ENCODE measurements at regions not wholly inside any gene's neighbourhood (a gene's known extent, or its start where the extent isn't known, plus 50 kb on each side); places are given as distances from the start of the nearest gene placed in this dataset.

GRCh38 chr2:59939236-59939635, 614.2 kb downstream of the BCL11A start:
- Histone ChIP-seq H3K36me3 (no peaks in the 10 kb centered on the region), H3K4me1 (peaks cover 4% of the 10 kb centered on the region), H3K27me3 (no peaks in the 10 kb centered on the region), H3K4me3 (no peak overlapping the region), H3K9me3 (no peaks in the 10 kb centered on the region), H3K27ac (no peak overlapping the region)
- WGBS, result 63% methylated on average over 3 of the region's 3 CpGs
- no peak for TF ChIP-seq POLR2AphosphoS5 (IDR thresholded peaks at IDR 0.05)
- TF ChIP-seq EP300 (IDR thresholded peaks at IDR 0.05), result no peak
- TF ChIP-seq CTCF (IDR thresholded peaks at IDR 0.05), result no peak
- TF ChIP-seq POLR2A (IDR thresholded peaks at IDR 0.05), result no peak
- no peak for DNase-seq (ENCODE audit: low spot score in 2 of 2)

- H3K9me3 ChIP-seq, result no peaks in the 10 kb centered on the region
- H3K27ac ChIP-seq, result no peak overlapping the region
- WGBS, result 58% methylated on average over 2 of the region's 2 CpGs
- peaks cover 4% of the 10 kb centered on the region for H3K4me1 ChIP-seq
- no peaks in the 10 kb centered on the region for H3K27me3 ChIP-seq
- no peak overlapping the region for H3K4me3 ChIP-seq
- H3K36me3 ChIP-seq, result no peaks in the 10 kb centered on the region
- no peak for DNase-seq (ENCODE audit: low spot score in 2 of 2)
- TF ChIP-seq EP300 (IDR thresholded peaks at IDR 0.05) (no peak), CTCF (IDR thresholded peaks at IDR 0.05) (no peak), POLR2AphosphoS5 (IDR thresholded peaks at IDR 0.05) (no peak), POLR2A (IDR thresholded peaks at IDR 0.05) (no peak)
Measured at GRCh38 chr2:59938181-59938580, 615.3 kb downstream of the BCL11A start.

- H3K36me3 ChIP-seq, result no peaks in the 10 kb centered on the region
- no peaks in the 10 kb centered on the region for H3K9me3 ChIP-seq
- H3K27ac ChIP-seq, result no peak overlapping the region
- 87% methylated on average over 3 of the region's 3 CpGs for WGBS
- no peaks in the 10 kb centered on the region for H3K27me3 ChIP-seq
- H3K4me3 ChIP-seq, result no peak overlapping the region
- no peak for DNase-seq (ENCODE audit: low spot score in 2 of 2)
- TF ChIP-seq POLR2AphosphoS5 (IDR thresholded peaks at IDR 0.05), result no peak
- TF ChIP-seq CTCF (IDR thresholded peaks at IDR 0.05), result no peak
- TF ChIP-seq POLR2A (IDR thresholded peaks at IDR 0.05), result no peak
- peaks cover 4% of the 10 kb centered on the region for H3K4me1 ChIP-seq
Measured at GRCh38 chr2:59936048-59936447, 617.4 kb downstream of the BCL11A start.

- WGBS, result 71% methylated on average over 2 of the region's 2 CpGs
- H3K27ac ChIP-seq, result no peak overlapping the region
- TF ChIP-seq CTCF (IDR thresholded peaks at IDR 0.05), result no peak
- TF ChIP-seq EP300 (IDR thresholded peaks at IDR 0.05), result no peak
- no peak for TF ChIP-seq POLR2A (IDR thresholded peaks at IDR 0.05)
Measured at GRCh38 chr2:59935005-59935404, 618.4 kb downstream of the BCL11A start.

GRCh38 chr2:59933948-59934347, 619.5 kb downstream of the BCL11A start:
- H3K27me3 ChIP-seq, result no peaks in the 10 kb centered on the region

More at GRCh38 chr2:59935005-59935404, 618.4 kb downstream of the BCL11A start:
- Histone ChIP-seq H3K36me3 (no peaks in the 10 kb centered on the region), H3K4me1 (peaks cover 4% of the 10 kb centered on the region), H3K4me3 (no peak overlapping the region), H3K27me3 (no peaks in the 10 kb centered on the region), H3K9me3 (no peaks in the 10 kb centered on the region)
- no peak for DNase-seq (ENCODE audit: low spot score in 2 of 2)

GRCh38 chr2:59932341-59932740, 621.1 kb downstream of the BCL11A start:
- no peak for DNase-seq (ENCODE audit: low spot score in 2 of 2)
- peaks cover 1% of the 10 kb centered on the region for H3K4me1 ChIP-seq
- H3K4me3 ChIP-seq, result no peak overlapping the region
- WGBS, result 92% methylated on average over 5 of the region's 5 CpGs
- no peak overlapping the region for H3K27ac ChIP-seq
- TF ChIP-seq CTCF (IDR thresholded peaks at IDR 0.05), result no peak
- no peak for TF ChIP-seq EP300 (IDR thresholded peaks at IDR 0.05)
- TF ChIP-seq POLR2AphosphoS5 (IDR thresholded peaks at IDR 0.05), result no peak
- no peak for TF ChIP-seq POLR2A (IDR thresholded peaks at IDR 0.05)
- H3K36me3 ChIP-seq, result no peaks in the 10 kb centered on the region
- no peaks in the 10 kb centered on the region for H3K27me3 ChIP-seq
- no peaks in the 10 kb centered on the region for H3K9me3 ChIP-seq

More at GRCh38 chr2:59933948-59934347, 619.5 kb downstream of the BCL11A start:
- Histone ChIP-seq H3K36me3 (no peaks in the 10 kb centered on the region), H3K4me3 (no peak overlapping the region), H3K9me3 (no peaks in the 10 kb centered on the region), H3K4me1 (peaks cover 4% of the 10 kb centered on the region), H3K27ac (no peak overlapping the region)
- no peak for DNase-seq (ENCODE audit: low spot score in 2 of 2)
- WGBS, result 59% methylated on average over 3 of the region's 3 CpGs
- no peak for TF ChIP-seq POLR2A (IDR thresholded peaks at IDR 0.05)
- TF ChIP-seq POLR2AphosphoS5 (IDR thresholded peaks at IDR 0.05), result no peak
